Thyroid gland (tissue), 4 donors: ENCODE measurements at regions not wholly inside any gene's neighbourhood (a gene's known extent, or its start where the extent isn't known, plus 50 kb on each side); places are given as distances from the start of the nearest gene placed in this dataset.

ENCODE experiments used
- DNase-seq, 2 donors: peaks; one replicate each; pipeline ENCODE4 v3.0.0-alpha.2; 2019
- H3K27ac ChIP-seq, 3 donors: fragments of 200-600 bp; sonication (generic); 1 replicate in 2 of 3; 2 replicates in 1 of 3; pipeline ENCODE4 v1.5.1; 2016 to 2019; ENCODE audit warnings: mild to moderate bottlenecking in 1 of 3, moderate library complexity in 1 of 3
- H3K27me3 ChIP-seq: fragments of 200-600 bp; sonication (generic); one replicate; pipeline ENCODE4 v1.5.1; 2019
- H3K36me3 ChIP-seq, 2 donors: fragments of 200-600 bp; sonication (generic); one replicate each; pipeline ENCODE4 v1.5.1; 2016 to 2019
- H3K4me1 ChIP-seq, 2 donors: fragments of 200-600 bp; sonication (generic); one replicate each; pipeline ENCODE4 v1.5.1; 2017 to 2019
- H3K4me3 ChIP-seq, 3 donors: fragments of 200-600 bp; sonication (generic); replicated peaks in 1 of 3; 1 replicate in 2 of 3; 2 replicates in 1 of 3; pipeline ENCODE4 v1.5.1; 2016; ENCODE audit warnings: mild to moderate bottlenecking in 1 of 3
- H3K9me3 ChIP-seq: fragments of 200-600 bp; sonication (generic); one replicate; pipeline ENCODE4 v1.5.1; 2017
- POLR2A ChIP-seq, 2 donors: fragments of 450-650 bp; IDR thresholded peaks; one replicate each; pipeline ENCODE4 v1.6.1; 2017; ENCODE audit warnings: antibody characterized with exemption in 2 of 2, mild to moderate bottlenecking in 2 of 2, moderate library complexity in 1 of 2
- WGBS, 2 donors: methylation state at CpG; one replicate each; pipeline ENCODE4 v1.1.5; 2017; 5-methylcytosine and 5-hydroxymethylcytosine counted together
- intact Hi-C: fragments of 100-400 bp; cut with DNase I; formaldehyde crosslinking; loops from one replicate; pipeline ENCODE4 v1.15.1; 2023
- TF ChIP-seq, protein P1 (sequence below), 6 experiments: fragments of 200-600 bp in 3 of 6; fragments of 450-650 bp in 3 of 6; sonication (generic) in 3 of 6; IDR thresholded peaks; one replicate each; pipeline ENCODE4 v1.5.1; 2016 to 2019; ENCODE audit warnings: antibody characterized with exemption in 6 of 6, mild to moderate bottlenecking in 2 of 6, inconsistent platforms in 1 of 6, moderate library complexity in 1 of 6

DNA sequence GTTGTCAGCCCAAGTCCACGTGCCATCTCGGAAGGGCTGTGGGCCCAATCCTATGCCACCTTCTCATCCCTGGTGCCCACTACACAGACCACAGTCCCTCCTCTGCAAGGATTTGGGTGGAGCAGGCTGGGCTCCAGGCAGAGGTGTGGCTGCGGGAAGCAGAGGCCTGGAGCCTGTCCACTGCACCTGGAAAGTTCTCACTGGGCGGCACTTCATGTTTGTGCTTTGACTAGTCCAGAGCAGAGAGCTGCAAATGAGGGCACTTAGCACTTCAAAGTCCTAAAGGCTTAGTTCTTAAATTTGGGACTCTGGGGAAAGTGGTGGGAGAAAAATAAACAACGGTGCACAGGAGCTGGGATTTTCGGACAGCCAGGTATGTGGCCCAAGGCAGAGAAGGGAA lies 308.9 kb upstream of the POU3F3 start:
- DNase-seq = no peak
- TF ChIP-seq, protein P1, sequence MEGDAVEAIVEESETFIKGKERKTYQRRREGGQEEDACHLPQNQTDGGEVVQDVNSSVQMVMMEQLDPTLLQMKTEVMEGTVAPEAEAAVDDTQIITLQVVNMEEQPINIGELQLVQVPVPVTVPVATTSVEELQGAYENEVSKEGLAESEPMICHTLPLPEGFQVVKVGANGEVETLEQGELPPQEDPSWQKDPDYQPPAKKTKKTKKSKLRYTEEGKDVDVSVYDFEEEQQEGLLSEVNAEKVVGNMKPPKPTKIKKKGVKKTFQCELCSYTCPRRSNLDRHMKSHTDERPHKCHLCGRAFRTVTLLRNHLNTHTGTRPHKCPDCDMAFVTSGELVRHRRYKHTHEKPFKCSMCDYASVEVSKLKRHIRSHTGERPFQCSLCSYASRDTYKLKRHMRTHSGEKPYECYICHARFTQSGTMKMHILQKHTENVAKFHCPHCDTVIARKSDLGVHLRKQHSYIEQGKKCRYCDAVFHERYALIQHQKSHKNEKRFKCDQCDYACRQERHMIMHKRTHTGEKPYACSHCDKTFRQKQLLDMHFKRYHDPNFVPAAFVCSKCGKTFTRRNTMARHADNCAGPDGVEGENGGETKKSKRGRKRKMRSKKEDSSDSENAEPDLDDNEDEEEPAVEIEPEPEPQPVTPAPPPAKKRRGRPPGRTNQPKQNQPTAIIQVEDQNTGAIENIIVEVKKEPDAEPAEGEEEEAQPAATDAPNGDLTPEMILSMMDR (IDR thresholded peaks at IDR 0.05) = no peak
- no peak for TF ChIP-seq POLR2A (IDR thresholded peaks at IDR 0.05)
- H3K27me3 ChIP-seq = no peaks in the 10 kb centered on the region
- H3K36me3 ChIP-seq = no peaks in the 10 kb centered on the region
- H3K27ac ChIP-seq = no peak overlapping the region
- 71 to 76% methylated on average over 6 of the region's 6 CpGs for WGBS, 2 donors
- no peak overlapping the region for H3K4me3 ChIP-seq
- no peaks in the 10 kb centered on the region for H3K4me1 ChIP-seq
- intact Hi-C loops = no loop called here
- no peaks in the 10 kb centered on the region for H3K9me3 ChIP-seq

DNA sequence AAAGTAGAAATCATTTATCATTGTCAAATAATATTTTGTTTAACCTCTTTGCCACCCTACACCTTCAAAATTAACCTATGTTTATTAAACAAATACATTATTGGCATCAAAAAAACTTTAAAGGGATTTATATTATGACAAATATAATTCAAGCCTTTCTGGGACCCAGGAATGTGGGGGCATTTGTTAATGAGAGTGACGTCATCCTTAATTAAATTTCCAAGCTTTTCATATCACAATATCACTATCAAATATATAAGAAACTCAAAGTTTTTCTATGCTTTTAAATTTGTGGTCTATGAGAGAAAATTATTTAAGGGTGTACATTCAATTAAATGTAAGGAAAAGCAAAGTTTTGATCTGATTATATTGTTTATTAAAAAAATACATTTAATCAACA lies 307.4 kb upstream of the POU3F3 start:
- WGBS, 2 donors = 87 to 88% methylated on average over 1 of the region's 1 CpG
- Histone ChIP-seq H3K4me1 (no peaks in the 10 kb centered on the region), H3K9me3 (no peaks in the 10 kb centered on the region), H3K36me3 (no peaks in the 10 kb centered on the region), H3K4me3 (no peak overlapping the region), H3K27ac (no peak overlapping the region), H3K27me3 (no peaks in the 10 kb centered on the region)
- no peak for DNase-seq
- intact Hi-C loops = no loop called here
- TF ChIP-seq, protein P1 (IDR thresholded peaks at IDR 0.05) = no peak
- no peak for TF ChIP-seq POLR2A (IDR thresholded peaks at IDR 0.05)

DNA sequence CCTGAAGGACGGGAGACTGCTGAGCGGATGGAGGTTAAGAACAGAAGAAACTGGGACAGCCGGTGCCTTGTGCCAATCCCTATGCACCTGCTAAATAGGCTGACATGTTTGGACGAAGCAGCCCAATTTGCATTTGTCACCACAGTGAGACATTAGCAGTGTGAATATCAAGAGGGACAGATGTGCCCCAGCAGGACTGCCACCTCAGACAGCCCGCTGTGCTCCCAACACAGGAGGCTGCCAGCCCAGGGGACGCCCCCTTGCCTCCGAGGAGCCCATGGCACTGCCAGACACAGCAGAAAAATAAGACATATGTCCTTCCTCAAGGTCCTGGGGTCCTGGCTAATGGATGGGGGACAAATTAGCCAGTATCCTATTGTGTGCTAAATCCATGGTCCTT lies 306.7 kb upstream of the POU3F3 start:
- no peaks in the 10 kb centered on the region for H3K9me3 ChIP-seq
- no peak overlapping the region for H3K4me3 ChIP-seq
- no peaks in the 10 kb centered on the region for H3K27me3 ChIP-seq
- 84 to 87% methylated on average over 7 of the region's 7 CpGs for WGBS, 2 donors
- no peak overlapping the region for H3K27ac ChIP-seq
- no peaks in the 10 kb centered on the region for H3K36me3 ChIP-seq
- no peak for DNase-seq
- no peaks in the 10 kb centered on the region for H3K4me1 ChIP-seq
- TF ChIP-seq, protein P1 (IDR thresholded peaks at IDR 0.05) = no peak
- no peak for TF ChIP-seq POLR2A (IDR thresholded peaks at IDR 0.05)
- intact Hi-C loops = no loop called here

DNA sequence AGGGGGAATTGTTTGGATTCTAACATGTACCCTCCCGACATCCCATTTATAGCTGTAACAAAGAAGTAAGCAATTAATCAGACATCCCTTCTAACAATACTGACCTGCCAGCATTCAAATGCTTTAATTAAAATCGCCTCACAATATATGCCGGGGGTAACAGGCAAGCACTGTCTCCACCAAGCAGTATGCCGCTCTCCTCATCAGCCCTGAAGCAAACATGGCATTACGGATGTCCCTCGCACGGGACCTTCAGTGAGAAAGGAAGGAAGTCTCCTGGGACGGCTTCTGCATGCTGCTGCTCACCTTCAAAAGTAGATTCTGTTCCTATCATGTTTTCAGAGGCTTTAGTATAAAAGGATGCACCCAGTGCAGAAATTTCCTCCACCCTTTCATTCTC lies 292.7 kb upstream of the POU3F3 start:
- H3K36me3 ChIP-seq = no peaks in the 10 kb centered on the region
- TF ChIP-seq, protein P1 (IDR thresholded peaks at IDR 0.05) = no peak
- TF ChIP-seq POLR2A (IDR thresholded peaks at IDR 0.05) = no peak
- H3K27me3 ChIP-seq = no peaks in the 10 kb centered on the region
- intact Hi-C loops = no loop called here
- H3K9me3 ChIP-seq = no peaks in the 10 kb centered on the region
- DNase-seq = no peak
- no peak overlapping the region for H3K27ac ChIP-seq
- H3K4me3 ChIP-seq = no peak overlapping the region
- WGBS, 2 donors = 59 to 65% methylated on average over 8 of the region's 8 CpGs
- no peaks in the 10 kb centered on the region for H3K4me1 ChIP-seq

DNA sequence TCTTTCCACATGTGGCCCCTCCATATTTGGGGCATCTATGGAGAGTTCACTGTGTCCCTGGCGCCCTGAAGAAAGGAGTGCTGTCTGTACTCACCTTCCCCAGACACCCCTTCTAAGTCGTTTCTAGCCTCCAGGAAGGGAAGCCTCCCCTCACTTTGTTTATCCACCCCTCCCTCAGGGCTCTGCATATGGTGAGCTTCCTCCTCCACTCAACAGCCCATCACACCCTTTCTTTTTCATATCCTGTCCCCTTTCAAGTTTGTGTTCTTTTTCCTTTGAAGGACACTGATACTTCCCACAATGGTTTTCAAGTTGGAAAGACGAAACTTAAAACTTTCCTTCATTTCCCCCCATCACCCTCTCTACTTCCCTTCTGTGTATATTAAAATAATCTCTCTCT lies 291.4 kb upstream of the POU3F3 start:
- no peaks in the 10 kb centered on the region for H3K27me3 ChIP-seq
- H3K36me3 ChIP-seq = no peaks in the 10 kb centered on the region
- no peaks in the 10 kb centered on the region for H3K9me3 ChIP-seq
- DNase-seq = no peak
- no peak for TF ChIP-seq POLR2A (IDR thresholded peaks at IDR 0.05)
- TF ChIP-seq, protein P1 (IDR thresholded peaks at IDR 0.05) = no peak
- 56 to 57% methylated on average over 3 of the region's 3 CpGs for WGBS, 2 donors
- H3K27ac ChIP-seq = no peak overlapping the region
- H3K4me3 ChIP-seq = no peak overlapping the region
- intact Hi-C loops = no loop called here
- H3K4me1 ChIP-seq = no peaks in the 10 kb centered on the region
